ENCODE measurements at regions not wholly inside any gene's neighbourhood (a gene's known extent, or its start where the extent isn't known, plus 50 kb on each side); places are given as distances from the start of the nearest gene placed in this dataset.

DNA sequence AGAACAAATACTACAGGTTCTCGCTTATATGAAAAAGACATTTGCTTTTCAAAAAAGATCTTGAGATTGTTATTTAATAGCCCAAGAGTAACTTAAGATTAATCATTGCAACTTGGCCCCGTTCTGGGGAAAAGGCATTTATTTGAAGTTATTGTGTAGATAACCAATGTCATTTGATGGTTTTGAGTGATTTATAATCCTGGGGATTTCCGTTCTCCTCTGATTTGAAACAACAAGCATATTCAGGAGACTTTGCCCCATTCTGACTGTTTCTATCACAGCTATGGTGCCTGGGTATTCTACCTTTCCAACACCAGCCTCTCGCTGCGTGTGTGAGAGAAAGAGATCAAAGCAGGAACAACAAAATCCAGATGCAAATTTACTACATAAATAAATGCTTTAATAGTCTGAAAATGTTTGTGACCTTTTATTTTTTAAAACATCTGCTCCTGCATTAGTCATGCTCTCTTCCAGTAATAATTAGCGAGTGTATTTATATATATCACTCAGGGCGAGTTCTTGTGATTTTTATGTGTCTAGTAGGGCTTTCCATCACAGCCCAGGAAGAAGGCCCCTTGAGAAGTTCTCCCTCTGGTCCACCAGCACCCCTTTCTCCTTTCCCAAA, 197.9 kb upstream of the FOXQ1 start:
- no peak for DNase-seq

DNA sequence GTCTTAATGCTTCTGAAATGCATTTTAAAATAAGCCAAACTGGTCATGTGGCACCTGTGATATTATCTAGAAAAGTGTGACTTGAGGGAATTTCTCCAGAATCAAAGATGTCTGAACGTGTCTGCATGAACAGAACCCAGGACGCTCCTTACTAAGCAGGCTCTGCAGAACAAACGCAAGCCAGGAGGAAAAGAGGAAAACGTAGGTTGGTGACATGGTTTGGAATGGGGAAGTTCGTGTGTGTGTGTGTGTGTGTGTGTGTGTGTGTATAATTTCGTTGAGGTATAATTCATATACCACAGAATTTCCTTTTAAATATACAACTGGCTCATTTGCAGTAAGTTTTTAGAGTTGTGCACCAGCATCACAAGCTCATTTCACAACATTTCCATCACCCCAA, 200.5 kb upstream of the FOXQ1 start:
- no peak for DNase-seq

DNA sequence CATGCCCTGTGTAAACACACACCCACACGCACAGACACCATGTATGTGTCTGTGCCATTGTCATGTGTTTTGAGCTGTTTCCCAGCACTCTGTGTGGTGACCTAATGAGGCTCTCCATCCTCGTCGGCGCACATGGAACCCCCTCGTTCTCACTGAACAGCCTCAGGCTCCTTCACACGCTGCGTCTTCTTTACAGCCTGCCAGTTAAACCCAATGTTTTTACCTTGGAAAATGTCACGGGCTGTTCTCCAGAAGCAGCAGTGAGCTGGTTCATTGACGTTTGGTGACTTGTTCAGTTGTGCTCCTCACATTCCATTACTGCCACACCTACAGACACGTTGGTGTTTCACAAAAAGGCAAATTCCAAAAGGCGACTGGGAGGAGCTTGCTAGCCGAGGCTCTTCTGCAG, 201.0 kb upstream of the FOXQ1 start:
- no peak for DNase-seq

DNA sequence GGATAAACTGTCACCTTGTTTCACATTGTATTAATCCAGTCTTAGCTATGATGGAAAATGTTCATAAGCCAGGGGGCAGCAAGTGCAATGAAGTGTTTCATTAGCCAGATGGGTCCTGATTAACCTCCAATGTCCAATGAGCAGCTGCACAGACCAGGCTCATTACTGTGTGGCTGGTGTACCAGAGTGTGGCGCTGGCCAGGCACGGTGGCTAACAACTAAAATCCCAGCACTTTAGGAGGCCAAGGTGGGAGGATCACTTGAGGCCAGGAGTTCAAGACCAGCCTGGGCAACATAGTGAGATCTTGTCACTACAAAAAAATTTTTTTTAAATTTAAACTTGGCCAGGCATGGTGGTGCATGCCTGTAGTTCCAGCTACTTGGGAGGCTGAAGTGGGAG, 201.7 kb upstream of the FOXQ1 start:
- DNase-seq: no peak

DNA sequence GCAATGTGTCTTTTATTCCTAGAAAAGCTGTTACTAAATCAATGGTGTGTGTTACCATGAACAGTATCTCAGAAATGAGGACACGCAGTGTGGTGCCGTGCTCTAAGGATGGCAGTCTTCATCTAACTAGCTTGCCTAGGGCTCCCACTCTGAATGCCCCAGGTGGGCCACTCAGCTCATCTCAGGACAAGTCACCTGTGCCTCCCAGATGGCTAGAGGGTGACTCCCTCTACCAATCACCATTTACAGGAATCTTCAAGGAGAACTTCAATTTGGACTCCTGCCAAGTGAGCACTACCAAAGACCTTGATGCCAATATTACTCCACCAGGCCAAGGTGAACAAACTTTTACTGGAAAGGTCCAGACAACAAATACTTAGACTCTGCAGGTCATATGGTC, 202.8 kb upstream of the FOXQ1 start:
- DNase-seq: no peak

DNA sequence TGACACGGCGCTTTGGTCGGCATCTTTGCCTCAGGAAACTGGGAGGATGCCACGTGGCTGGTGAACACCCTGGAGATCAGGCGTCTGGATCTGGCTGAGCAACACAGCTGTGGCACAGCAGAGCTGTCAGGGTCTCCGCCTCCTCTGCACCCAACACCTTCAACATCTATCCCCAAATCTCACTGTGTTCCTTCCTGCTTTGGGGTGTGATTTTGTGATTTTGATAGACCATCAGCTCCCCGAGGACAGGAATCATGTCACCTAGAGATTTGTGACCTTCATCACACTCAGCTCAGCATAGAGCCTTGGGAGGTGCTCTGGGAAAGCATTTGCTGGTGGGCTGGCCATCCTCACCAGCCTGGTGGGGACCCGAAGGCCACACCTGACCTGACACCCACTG, 203.7 kb upstream of the FOXQ1 start:
- no peak for DNase-seq

DNA sequence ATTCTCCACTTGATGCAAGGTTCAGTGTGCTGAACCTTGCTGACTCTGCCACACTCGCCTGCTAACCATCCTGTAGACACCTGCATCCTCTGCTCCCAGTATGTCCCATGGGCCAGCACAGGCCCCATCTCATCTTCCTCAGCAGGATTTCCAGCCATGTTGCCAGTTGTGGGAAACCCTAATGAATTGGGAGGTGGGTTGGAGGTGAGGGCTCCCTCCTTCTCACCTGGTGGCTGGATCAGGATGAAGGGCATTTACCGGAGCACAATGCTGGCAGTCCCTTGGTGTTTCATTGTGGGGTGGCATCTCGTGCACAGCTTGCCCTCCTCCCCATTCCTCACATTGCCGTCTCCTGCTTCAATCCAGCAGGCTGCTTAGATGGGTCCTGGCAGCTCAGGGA, 204.3 kb upstream of the FOXQ1 start:
- DNase-seq: no peak

DNA sequence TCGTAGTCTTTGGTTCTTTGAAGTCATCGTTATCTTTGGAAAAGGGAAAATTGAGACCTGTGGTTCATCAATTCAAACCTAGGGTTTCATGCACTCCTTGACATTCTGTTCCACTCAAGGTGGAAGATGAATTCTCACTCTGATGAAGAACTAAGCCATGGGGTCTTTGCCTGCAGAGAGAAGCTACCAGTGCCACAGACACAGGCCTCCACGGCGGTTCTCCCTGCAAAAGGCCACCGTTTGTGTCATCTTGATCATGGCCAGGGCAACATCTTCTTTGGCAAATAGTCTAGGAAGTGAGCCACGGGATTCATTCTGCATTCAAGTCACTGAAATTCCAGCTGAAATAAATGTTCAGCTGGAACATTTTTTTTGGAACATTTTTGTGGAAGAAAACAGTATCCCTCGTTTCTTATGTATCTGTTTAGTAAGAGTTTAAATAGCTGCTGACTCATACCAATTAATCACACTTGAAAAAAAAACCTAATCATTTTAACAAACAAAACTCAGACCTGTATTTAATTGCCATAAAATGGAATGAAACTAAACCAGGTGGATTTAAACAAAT, 206.0 kb upstream of the FOXQ1 start:
- DNase-seq: no peak

DNA sequence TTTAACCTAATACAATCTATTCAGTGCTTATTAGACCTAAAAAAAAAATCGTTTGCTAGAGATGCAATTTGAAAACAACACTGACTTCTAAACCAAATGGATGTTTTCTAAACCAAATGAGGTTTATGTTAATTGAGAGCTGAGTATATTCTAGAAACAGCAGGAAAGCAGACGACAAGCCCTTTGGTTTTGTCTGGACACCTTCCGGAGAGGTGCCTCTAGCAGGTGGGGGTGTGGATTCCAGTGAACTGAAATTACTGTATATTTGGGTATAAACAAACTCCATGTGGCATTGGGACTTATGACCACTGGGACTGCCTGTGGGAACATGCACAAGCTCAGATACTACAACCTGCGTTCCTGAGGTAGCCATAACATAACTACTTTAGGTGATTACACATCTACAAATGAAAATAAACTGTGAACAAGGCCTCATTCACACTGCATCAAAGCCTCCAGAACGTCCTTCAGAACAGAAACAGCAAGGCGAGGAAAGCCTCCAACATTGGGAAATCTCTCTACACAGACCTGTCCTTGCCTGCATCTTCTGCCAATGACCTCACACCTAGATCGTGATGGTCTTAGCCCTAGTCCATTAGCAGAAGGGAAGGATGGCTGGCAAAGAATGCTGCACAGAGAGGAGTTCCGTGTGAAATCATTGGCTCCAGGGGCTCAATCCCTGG, 206.8 kb upstream of the FOXQ1 start:
- DNase-seq: no peak

DNA sequence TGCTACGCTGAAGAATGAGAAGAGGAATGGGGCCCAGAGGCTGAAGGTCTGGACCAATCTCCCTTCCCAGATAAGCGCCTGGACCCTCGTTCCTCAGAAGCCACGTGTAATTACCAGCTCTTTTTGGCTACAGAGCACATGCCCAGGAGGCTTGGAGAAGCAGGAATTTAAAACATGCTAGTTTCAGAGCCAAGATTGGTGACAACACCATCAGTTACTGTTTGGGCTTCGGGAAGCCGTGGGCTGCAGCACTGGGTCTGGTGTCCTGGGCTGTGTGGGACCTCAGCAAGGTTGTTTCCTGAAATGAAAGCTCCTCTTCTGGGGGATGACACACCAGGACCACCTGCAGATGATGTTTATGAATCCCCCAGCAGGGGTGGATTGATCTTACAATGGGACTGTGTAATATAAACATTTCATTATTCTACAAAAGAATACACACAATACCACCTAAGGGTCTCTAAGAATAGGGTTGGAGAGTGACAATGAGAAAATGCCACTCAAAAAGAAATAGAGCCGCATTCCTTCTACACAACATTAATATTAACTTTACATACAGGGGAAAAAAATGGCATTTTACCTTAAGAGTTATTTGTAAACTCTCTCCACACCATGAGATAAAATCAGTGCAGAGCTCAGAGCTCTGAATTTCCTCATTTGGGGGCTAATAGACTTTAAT, 207.8 kb upstream of the FOXQ1 start:
- no peak for DNase-seq

DNA sequence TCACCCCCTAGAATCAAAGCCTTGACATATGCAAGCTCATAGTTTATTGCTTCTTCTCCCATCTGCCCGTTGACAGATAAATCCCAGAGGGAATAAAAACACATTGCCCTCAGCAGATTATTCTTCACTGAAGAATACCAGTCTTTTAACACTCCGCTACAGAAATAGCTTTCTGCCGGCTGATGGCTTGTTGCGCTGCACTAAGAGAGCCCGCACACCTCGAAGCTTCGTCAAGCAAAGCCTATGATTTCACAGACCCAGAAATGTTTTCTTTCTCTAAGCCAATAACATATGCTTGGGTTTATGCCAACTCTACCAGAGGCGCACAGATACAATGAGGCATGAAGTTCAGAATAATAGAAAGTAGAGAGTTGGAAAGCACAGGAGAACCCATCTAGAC, 208.9 kb upstream of the FOXQ1 start:
- DNase-seq: no peak

DNA sequence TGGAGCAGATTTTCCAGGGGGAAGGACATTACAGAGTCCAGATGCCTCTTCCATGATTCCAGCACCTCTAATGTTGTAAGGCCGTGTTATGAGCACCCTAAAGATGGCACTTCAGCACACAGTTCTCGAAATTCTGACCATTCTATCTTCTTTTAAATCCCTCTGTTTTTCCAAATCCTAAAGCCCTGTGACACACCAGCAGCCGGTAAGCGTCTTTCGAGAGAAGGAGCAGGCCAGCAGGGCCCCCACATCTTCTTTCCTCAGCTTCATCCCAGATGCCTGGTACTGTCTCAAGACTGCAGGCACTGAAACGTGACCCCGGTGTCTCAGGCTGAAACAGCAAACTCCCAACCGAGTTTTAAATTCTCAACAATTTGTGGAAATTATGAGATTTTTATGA, 211.6 kb upstream of the FOXQ1 start:
- no peak for DNase-seq

DNA sequence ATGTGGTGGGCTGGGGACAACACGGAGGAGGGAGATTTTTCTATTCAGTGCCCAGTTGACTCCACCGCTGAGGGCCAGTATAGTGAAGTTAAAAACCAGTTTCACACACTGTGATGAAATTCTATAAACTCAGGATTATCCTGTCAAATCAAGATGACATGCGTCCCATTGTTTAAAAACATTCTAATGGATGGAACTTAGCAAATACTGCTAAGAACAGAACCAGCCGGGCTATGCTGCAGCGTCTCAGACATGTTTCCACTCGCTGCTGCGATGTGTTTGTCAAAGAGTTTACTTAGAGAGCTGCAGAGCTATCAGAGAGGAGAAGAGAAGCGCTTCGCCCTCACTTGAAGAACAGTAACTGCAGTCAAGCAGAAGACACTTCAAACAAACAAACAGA, 212.6 kb upstream of the FOXQ1 start:
- no peak for DNase-seq

DNA sequence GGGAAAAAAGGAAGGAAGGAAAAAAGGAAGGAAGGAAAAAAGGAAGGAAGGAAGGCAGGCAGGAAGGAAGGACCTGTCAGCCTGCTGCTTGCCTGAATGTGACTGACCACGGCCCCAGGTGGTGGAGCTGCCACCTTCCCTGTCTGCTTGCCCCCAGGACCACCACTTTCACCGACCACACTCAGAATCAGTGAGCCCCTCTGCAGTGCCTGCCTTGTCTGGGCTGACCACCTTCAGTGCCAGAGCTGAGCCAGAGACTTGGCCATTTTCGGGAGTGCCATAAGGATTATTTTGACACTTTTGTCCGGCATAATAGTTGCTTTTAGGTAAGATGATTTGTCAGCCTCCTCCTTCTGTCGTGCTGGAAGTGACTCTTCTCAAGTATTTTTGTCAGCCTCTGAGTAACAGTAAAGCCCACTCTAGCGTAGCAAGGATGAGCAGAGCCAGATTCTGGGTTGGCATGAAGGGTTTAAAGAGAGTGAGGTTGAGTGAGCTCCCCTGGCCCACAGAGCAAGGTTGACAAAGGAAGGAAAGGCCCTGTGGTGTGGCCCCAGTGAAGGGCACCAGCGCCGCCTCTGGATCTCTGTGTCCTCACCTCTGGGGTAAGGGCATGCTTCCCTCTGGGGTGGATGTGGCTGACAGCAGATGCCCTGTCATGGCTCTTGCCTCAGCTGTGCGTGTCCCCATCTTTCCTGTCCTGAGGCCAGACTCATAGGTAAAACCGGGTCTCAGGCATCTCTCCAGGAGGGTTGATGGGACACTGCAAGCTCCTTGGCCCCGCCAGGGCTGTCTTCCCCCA, 214.7 kb upstream of the FOXQ1 start:
- no peak for DNase-seq

DNA sequence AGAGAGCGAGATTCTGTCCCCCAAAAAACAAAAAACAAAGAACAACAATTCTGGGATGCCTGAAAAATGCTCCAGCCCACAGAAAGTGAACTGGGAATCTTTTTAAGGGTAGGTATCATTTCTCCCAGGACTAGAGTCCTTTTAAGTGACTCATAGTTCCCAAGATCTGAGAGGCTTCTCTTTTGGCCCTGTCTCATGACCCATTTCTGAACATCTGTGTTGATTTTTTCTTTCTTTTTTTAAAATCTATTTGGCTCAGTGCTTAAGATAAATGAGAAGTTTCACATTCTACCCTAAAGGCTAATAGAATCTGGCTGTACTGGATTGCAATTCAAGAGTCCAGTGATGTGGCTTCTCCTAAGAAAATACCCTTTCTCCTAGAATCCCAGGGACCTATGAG, 217.6 kb upstream of the FOXQ1 start:
- no peak for DNase-seq

DNA sequence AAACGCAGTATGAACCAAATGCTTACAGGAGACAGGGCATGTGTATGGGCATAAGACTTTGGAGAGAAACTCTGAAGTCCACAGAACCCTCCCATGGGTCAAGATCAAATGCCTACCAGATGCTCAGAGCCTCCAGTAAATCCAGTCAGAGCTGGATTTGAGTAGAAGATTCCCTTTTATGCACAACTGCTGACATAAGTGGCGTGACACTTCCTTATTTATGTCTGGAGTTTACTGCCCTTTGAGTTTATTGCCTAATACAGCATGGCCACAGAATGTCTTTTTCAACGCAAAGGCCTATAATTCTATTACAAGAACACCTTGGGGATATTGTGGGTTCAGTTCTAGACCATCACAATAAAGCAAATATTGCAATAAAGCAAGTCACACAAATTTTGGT, 220.0 kb upstream of the FOXQ1 start:
- DNase-seq: no peak

DNA sequence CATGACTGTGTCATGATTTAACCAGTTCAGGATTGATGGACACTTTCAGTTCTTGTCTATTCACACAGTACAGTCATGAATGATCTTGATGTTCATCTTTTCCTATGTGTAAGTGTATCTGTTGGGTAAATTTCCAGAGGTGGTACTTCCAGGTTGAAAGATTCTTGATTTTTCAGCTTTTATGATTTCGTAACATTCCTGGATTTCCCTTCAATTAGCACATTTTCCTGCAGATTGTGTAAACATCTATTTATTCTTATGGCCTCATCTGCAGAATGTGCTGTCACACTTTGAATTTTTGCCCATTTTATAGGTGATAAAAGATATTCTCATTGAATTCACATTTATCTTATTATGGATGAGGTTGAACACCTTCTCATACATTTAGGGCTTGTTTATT, 222.0 kb upstream of the FOXQ1 start:
- no peak for DNase-seq

DNA sequence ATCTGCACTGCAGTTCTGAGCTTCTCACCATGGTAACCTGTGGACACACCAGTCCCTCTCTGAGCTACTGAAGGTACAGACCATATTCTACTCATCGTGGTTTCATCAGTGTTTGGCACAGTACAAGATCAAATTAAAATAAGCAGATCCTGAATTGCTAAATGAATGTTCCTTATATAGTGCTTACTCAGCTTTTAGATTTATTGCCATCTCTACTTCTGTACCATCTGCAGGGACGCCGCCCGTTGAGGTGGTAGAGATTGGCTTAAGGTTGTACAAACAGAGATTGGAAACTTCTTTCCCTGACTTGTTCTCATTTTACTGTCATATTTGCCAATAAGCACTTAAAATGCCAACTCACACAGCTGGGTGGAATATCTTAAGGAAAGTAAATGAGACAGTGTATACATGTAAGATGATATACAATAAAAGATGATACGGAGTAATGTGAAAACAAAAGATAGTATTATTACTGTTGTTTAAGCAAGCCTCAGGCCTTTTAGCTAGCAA, 223.4 kb upstream of the FOXQ1 start:
- no peak for DNase-seq

DNA sequence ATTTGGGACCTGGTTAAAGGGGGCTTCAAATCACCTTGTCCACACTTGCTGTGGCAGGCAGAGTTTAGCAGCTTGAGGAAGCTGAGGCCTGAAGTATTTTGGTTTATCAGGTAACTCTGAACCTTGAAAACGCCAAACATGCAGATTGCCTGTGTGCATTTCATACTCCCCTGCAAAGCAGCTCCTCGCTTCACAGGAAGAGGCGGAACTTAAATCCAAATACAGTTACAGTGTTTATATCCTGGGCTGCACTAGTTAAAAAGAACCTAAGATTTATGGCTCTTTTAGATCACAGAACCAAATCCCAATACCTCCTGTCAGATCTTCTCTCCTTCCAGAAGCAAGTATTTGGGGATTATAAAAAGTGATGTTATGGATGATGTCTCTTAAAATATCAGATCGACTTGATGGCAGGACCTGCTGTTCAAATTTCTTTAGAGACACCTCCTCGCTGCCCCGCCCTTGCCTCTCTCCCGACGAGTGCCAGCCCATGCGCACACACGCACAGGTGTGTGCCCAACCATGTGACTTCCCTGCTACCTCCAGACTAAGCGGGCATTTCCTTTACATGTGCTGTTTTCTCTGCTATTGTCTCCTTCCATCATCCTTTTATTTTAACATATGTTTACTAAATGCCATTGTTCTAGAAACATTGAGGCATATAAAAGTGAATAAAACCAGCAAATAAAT, 224.6 kb upstream of the FOXQ1 start:
- no peak for DNase-seq

DNA sequence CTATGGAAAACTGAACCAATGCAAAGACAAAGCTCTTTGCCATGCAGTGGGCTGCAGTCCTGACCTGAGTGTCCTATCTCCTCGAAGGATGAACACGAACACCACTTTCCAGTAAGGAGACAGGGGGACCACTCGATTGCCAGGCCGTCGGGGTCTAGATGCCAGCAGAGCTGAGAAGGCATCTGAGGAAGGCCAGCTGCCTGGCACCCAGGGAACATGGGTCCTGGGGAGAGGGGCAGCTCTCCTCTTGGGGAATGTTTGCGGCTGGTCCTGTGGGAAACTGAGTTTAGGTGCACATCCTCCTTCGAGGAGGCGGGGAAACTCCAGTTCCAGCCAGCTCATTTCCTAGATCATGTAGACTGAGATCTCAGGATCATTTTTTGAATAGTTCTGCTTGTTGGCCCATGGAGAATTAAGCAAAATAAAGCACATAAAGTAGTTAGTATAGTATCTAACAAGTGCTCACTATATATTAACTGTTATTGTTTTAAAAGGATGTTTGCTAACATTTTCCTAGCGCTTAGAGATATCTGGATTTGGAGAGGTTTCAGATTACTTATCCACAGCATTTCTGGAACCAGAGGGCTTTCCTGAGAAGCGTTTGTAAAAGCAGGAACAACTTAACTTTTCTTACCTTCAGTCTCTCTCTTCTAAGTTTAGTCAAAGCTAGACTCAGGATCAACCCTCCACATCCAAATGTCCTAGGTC, 225.3 kb upstream of the FOXQ1 start:
- no peak for DNase-seq

DNA sequence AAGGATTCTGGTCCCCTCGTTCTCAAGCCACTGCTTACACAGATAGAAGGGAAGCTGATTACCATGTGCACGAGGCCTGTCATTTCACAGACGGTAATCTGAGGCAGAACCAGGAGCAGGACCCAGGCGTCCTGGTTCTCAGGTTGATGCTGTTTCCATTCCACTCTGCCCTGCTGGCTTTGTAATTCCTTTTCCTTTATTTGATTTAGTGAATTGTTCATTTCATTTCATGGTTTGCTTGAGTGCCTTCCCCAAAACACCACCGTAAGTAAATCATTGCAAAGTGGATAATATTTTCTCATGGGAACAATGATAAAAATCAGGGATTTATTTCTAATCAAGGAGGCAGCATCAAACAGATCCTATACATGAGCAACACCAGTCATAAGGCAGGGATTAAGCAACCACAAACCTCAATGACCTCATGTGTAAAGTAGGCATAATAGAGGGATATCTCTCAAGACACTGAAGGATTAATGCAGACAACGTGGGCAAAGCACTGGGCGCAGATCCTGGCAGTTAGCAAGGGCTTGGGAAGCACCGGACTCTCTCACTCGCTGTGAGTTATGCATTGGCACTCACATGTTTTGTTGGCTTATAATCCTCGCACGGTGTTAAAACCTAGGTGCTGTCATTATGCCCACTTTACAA, 229.5 kb upstream of the FOXQ1 start:
- no peak for DNase-seq
